SH-SY5Y (cell line): ENCODE measurements at regions not wholly inside any gene's neighbourhood (a gene's known extent, or its start where the extent isn't known, plus 50 kb on each side); places are given as distances from the start of the nearest gene placed in this dataset.

Experiments
- GATA2 ChIP-seq: IDR thresholded peaks from 2 replicates; pipeline ENCODE4 v1.6.1; 2011; ENCODE audit warnings: mild to moderate bottlenecking, low read depth, low read length
- GATA3 ChIP-seq: IDR thresholded peaks from 2 replicates; pipeline ENCODE4 v1.6.1; 2011; ENCODE audit warnings: low read depth, mild to moderate bottlenecking, low read length, moderate library complexity

DNA sequence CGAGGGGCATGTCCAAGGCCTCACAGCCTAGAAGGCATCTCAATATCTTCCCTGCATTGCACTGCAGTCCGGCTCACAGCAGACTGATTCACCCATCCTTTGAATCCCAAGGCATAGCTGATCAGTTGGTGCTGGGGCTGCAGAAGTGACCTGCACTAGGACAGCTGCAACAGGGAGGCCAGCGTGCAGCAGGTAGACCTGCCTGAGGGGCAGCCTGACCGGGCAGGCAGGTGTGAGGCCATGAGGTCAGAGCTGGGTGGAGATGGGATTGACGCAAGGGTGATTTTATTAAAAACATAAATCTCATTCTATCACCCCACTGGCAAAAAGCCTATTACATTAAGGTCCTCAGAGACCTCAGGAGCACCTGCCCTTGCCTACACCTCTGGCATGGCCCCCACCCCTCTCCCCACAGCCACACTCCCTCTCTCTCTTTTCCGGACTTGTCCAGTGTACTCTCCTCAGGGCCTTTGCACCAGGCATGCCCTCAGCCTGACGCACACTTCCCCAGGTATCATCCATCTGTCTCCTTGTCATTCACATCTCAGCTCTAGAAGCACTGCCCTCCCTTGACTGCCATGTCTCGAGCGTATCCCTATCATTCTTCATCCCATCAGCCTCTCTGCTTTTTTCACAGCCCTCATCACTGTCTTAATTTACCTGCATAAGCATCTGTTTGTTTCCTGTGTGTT, 63.5 kb upstream of the WIPF1 start:
- TF ChIP-seq GATA3 (no peak), GATA2 (no peak)

DNA sequence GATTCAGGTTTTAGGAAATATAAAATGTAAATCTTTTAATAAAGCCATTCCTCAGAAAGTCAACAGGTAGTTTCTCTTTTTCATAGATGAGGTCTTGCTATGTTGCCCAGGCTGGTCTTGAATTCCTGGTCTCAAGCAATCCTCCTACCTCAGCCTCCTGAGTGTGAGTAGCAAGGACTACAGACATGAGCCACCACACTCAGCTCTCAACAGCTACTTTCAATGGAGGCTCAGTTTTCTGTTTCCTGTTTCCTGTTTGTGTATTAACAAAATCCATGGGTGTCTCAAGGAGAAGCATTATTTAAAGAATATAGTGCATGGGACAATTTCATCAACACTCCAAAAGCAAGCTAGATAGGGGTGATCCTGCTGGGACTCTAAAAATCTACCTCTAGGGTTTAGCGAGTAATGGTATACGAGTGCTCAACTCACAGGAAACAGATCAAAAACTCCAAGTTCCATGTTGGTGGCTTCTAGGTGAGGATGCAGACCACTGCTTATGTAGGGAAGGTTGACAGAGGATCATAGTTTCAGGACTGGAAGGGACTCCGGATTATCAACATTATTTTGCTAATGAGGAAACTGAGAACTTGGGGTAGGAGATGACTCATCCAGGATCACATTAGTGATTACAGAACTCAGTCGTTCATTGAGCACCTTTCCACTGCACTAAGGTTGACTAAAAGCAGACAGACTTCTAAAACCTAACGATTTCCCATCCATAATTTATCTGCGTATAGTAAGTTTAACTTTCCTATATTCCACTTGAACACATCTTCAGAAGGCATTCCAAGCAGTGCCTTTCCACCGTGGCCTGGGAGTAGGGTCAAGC, 61.7 kb upstream of the WIPF1 start:
- TF ChIP-seq GATA3 (no peak), GATA2 (no peak)

DNA sequence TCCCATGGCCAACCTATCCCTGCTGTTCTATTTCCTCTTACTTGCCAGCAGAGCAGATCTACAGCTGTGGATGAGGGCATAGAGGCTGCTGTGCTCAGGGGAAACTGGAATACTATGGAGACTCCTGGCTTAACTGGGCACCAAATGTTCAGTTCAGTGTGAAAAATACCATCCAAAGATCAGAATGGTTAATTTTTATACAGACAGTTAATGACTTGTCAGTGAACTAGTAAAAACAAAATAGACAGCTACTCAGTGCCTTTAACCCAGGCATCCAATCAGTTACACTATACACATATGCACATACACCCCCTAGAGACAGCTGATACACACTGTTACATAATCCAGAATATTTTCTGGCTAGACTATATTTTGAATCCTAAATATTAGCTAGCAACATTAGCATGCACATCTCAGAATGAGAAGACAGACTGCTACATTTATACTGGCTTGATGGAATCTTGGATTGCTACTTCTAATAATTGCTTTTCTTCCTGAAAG, 59.1 kb upstream of the WIPF1 start:
- no peak for TF ChIP-seq GATA3
- TF ChIP-seq GATA2, result no peak

DNA sequence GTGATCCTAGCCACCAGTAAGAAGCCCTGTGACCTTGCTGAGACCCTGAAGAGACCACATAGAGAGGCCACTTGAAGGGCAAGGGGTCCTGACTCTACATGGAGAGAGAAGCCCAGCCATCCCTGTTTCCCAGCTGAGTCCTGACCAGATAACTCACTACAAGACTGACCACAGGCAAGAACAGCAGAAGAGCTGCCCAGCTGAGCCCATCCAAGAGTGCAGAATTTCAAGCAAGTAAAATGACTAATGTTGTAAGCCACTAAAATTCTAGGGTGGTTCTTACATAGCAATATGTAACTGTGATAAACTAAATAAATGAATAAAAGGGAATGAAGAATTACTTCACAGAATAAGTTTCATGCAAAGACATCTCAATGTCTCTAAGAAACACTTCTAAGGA, 58.4 kb upstream of the WIPF1 start:
- no peak for TF ChIP-seq GATA3
- TF ChIP-seq GATA2, result no peak

DNA sequence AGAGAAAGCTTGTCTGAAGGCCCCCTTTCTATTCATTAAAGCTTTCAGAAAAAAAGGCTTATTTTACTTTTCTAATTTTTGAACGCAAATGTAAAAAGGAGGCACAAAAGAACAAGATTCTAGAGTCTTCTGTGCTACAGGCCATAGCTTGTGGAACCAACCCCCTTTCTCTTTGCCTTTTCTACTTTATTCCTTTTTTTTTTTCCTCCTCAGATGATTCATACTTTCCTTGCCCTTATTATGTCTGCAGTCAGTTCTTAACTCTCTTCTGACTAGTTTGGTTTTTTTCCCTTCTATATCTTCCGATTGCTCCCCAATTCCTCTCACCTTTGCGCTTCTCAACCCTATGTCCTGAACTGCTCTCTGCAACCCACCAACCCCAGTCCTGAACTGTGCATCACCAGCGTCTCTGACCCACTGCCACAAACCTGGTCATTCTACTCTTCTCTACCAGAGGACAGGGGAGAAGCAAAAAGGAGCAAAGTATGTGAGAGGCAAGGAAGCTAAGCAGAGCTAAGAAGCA, 56.9 kb upstream of the WIPF1 start:
- TF ChIP-seq GATA3 (no peak), GATA2 (no peak)

DNA sequence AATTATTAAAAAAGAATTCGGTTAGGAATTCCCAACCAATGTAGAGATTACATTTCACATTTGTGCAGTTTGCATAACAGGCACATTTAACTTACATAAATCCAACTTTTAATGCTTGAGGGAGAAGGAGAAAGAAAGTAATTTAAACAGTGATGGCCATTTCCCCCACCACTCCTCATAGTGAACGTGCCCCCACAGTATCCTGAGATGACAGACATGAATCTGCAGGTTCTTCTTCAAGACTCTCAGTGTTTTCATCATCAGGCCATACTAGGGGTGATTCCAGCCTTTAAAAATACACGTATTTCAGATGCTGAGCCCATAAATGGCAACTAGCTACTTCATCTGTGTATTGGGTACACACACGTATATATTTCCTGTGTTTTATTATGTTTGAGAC, 51.3 kb upstream of the WIPF1 start:
- no peak for TF ChIP-seq GATA3
- TF ChIP-seq GATA2, result no peak
